Panc1 (cell line): ENCODE measurements at regions not wholly inside any gene's neighbourhood (a gene's known extent, or its start where the extent isn't known, plus 50 kb on each side); places are given as distances from the start of the nearest gene placed in this dataset.

Experiments
- ATAC-seq: fragments of 200-7000 bp; cut with Tn5 transposase; 2 replicates; pipeline ENCODE4 v1.9.1; 2020; ENCODE audit warnings: mild to moderate bottlenecking, moderate library complexity
- BruUV-seq: library from RNA; stranded (reverse); fragments of 400-500 nt; replicated peaks from 2 replicates; lab custom pipeline; 2021; lab: Mats Ljungman, UMichigan
- CTCF ChIA-PET: fragments of 300-600 bp; sonication (Branson Sonifier 250); formaldehyde crosslinking; loops from one replicate; lab custom pipeline; 2022; ENCODE audit warnings: antibody characterized with exemption; lab: Charles Lee
- POLR2A ChIA-PET: fragments of 300-600 bp; sonication (Branson Sonifier 250); formaldehyde crosslinking; loops from one replicate; lab custom pipeline; 2022; ENCODE audit warnings: antibody characterized with exemption; lab: Charles Lee
- DNase-seq: peaks from one replicate; pipeline ENCODE4 v3.0.0-alpha.2; 2010; ENCODE audit warnings: low read depth, low spot score
- H3K27ac ChIP-seq: 2 replicates; pipeline ENCODE4 v1.5.1; 2011; ENCODE audit warnings: mild to moderate bottlenecking, low read length, inconsistent platforms
- H3K27me3 ChIP-seq: fragments of 200-500 bp; sonication (Bioruptor generic); 2 replicates; pipeline ENCODE4 v1.6.0; 2014; ENCODE audit warnings: low read length, inconsistent platforms; ENCODE audit not compliant: control insufficient read depth, insufficient read depth
- H3K36me3 ChIP-seq: fragments of 200-500 bp; sonication (Bioruptor generic); 2 replicates; pipeline ENCODE4 v1.5.1; 2014; ENCODE audit warnings: inconsistent platforms, mild to moderate bottlenecking, low read length, moderate library complexity; ENCODE audit not compliant: control insufficient read depth, insufficient read depth
- H3K4me1 ChIP-seq: 2 replicates; pipeline ENCODE4 v1.5.1; 2011; ENCODE audit warnings: inconsistent platforms, mild to moderate bottlenecking, low read length, moderate library complexity; ENCODE audit not compliant: control insufficient read depth, insufficient read depth
- H3K4me3 ChIP-seq, 2 experiments: 2 replicates each; pipeline ENCODE4 v1.5.1; 2011 to 2012; ENCODE audit warnings: low read depth in 2 of 2, low read length in 2 of 2, mild to moderate bottlenecking in 2 of 2, inconsistent platforms in 1 of 2, moderate library complexity in 1 of 2
- H3K9me3 ChIP-seq: fragments of 200-500 bp; sonication (Bioruptor generic); 2 replicates; pipeline ENCODE4 v1.5.1; 2014; ENCODE audit warnings: low read depth, mild to moderate bottlenecking, inconsistent platforms, low read length, moderate library complexity; ENCODE audit not compliant: control insufficient read depth, insufficient read depth
- POLR2AphosphoS5 ChIP-seq: IDR thresholded peaks from 2 replicates; pipeline ENCODE4 v1.6.1; 2012; ENCODE audit warnings: mild to moderate bottlenecking, low read depth, low read length, moderate library complexity
- SIN3A ChIP-seq: IDR thresholded peaks from 2 replicates; pipeline ENCODE4 v1.6.1; 2012; ENCODE audit warnings: low read depth, mild to moderate bottlenecking, low read length, moderate library complexity, borderline replicate concordance; ENCODE audit not compliant: insufficient read depth
- TCF7L2 ChIP-seq: IDR thresholded peaks from 2 replicates; pipeline ENCODE4 v1.6.1; 2011; ENCODE audit warnings: mild to moderate bottlenecking, low read depth, low read length, inconsistent platforms
- in situ Hi-C: cut with HindIII; loops from 2 replicates; pipeline ENCODE4 v1.10.0; 2016; ENCODE audit warnings: low sequenced_read_pairs, low pct_unique_long_range_greater_than_20kb
- intact Hi-C: fragments of 100-400 bp; cut with micrococcal nuclease; formaldehyde crosslinking; loops from one replicate; pipeline ENCODE4 v1.10.0; 2022; ENCODE audit not compliant: unreplicated experiment
- TF ChIP-seq, protein P1 (sequence below): fragments of 450-650 bp; IDR thresholded peaks from 2 replicates; pipeline ENCODE4 v1.5.1; 2017; ENCODE audit warnings: mild to moderate bottlenecking
- TF ChIP-seq, protein P2 (sequence below), 2 experiments: IDR thresholded peaks; 2 replicates each; pipeline ENCODE4 v1.6.1; 2011 to 2012; ENCODE audit warnings: low read depth in 2 of 2, control low read depth in 1 of 2, low read length in 1 of 2, mild to moderate bottlenecking in 1 of 2, moderate library complexity in 1 of 2; ENCODE audit not compliant: insufficient read depth in 1 of 2

DNA sequence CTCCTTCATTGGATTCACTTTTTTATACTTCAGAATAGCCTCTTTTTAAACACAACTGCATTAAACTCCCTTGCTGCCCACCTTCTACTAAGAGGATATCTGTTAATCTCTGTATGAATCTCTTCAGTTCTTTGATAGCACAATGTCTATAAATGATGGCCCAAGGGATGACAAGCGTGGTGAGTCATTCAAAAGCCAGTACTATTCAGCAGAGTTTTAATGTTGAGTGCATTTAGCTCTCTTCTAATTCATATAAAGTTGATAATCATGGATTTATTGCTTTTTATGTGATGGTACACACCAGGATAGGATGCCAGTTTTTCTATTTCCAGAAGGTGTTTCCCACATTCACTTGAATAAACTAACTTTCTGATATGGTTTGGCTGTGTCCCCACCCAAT lies 57.4 kb upstream of the HECTD2 start:
- ChIA-PET POLR2A (no interaction called here), CTCF (no interaction called here)
- DNase-seq = no peak
- no peaks in the 10 kb centered on the region for H3K4me1 ChIP-seq
- intact Hi-C loops = no loop called here
- H3K27ac ChIP-seq = no peak overlapping the region
- no TSS peak for BruUV-seq
- no peaks in the 10 kb centered on the region for H3K9me3 ChIP-seq
- in situ Hi-C loops = no loop called here
- TF ChIP-seq, protein P1, sequence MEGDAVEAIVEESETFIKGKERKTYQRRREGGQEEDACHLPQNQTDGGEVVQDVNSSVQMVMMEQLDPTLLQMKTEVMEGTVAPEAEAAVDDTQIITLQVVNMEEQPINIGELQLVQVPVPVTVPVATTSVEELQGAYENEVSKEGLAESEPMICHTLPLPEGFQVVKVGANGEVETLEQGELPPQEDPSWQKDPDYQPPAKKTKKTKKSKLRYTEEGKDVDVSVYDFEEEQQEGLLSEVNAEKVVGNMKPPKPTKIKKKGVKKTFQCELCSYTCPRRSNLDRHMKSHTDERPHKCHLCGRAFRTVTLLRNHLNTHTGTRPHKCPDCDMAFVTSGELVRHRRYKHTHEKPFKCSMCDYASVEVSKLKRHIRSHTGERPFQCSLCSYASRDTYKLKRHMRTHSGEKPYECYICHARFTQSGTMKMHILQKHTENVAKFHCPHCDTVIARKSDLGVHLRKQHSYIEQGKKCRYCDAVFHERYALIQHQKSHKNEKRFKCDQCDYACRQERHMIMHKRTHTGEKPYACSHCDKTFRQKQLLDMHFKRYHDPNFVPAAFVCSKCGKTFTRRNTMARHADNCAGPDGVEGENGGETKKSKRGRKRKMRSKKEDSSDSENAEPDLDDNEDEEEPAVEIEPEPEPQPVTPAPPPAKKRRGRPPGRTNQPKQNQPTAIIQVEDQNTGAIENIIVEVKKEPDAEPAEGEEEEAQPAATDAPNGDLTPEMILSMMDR = no peak
- no peak for TF ChIP-seq POLR2AphosphoS5
- TF ChIP-seq, protein P2, sequence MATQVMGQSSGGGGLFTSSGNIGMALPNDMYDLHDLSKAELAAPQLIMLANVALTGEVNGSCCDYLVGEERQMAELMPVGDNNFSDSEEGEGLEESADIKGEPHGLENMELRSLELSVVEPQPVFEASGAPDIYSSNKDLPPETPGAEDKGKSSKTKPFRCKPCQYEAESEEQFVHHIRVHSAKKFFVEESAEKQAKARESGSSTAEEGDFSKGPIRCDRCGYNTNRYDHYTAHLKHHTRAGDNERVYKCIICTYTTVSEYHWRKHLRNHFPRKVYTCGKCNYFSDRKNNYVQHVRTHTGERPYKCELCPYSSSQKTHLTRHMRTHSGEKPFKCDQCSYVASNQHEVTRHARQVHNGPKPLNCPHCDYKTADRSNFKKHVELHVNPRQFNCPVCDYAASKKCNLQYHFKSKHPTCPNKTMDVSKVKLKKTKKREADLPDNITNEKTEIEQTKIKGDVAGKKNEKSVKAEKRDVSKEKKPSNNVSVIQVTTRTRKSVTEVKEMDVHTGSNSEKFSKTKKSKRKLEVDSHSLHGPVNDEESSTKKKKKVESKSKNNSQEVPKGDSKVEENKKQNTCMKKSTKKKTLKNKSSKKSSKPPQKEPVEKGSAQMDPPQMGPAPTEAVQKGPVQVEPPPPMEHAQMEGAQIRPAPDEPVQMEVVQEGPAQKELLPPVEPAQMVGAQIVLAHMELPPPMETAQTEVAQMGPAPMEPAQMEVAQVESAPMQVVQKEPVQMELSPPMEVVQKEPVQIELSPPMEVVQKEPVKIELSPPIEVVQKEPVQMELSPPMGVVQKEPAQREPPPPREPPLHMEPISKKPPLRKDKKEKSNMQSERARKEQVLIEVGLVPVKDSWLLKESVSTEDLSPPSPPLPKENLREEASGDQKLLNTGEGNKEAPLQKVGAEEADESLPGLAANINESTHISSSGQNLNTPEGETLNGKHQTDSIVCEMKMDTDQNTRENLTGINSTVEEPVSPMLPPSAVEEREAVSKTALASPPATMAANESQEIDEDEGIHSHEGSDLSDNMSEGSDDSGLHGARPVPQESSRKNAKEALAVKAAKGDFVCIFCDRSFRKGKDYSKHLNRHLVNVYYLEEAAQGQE (IDR thresholded peaks at IDR 0.05; ENCODE audit: insufficient read depth in 1 of 2, low read depth in 2 of 2, low read length in 1 of 2) = no peak
- H3K36me3 ChIP-seq = no peaks in the 10 kb centered on the region
- ATAC-seq = no peak
- H3K27me3 ChIP-seq = no peaks in the 10 kb centered on the region
- no peak overlapping the region for H3K4me3 ChIP-seq

DNA sequence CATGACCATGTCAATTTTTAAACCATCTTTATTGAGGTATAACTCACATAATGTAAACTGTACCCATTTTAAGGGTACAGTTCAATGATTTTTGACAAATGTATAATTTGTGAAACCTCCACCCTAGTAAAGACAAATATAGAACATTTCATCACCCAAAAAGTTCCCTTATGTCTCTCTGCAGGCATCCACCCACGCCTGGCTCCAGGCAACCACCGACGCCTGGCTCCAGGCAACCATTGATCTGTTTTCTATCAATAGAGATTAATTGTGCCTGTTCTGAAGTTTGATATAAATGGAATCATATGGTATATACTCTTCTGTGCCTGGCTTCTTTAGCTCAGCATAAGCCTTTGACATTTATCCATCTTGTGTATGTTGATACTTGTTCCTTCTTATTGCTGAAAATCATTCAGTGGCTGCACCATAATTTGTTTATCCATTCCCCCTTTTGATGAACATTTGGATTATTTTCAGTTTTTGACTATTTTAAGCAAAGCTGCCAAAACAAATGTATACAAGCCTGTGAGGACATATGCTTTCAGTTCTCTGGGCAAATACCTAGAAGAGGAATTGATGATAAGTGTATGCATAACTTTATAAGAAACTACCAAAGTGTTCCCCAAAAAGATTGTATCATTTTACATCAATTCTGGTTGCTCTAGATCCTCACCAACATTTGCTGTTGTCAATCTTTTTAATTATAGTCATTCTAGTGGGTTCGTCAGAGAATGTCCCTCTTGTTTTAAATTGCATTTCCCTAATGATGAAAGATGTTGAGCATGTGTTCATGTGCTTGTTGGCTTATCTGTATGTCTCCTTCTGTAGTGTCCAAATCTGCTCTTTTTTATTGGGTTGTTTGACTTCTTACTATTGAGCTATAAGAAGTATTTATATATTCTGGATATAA lies 55.7 kb upstream of the HECTD2 start:
- H3K27me3 ChIP-seq = peaks cover 5% of the 10 kb centered on the region
- ATAC-seq (no peak), DNase-seq (no peak)
- ChIA-PET CTCF (no interaction called here), POLR2A (no interaction called here)
- BruUV-seq = no TSS peak
- H3K36me3 ChIP-seq = no peaks in the 10 kb centered on the region
- no peaks in the 10 kb centered on the region for H3K4me1 ChIP-seq
- H3K27ac ChIP-seq = no peak overlapping the region
- no peak overlapping the region for H3K4me3 ChIP-seq
- intact Hi-C loops = no loop called here
- in situ Hi-C loops = no loop called here
- TF ChIP-seq POLR2AphosphoS5 (no peak), TCF7L2 (no peak)
- H3K9me3 ChIP-seq = no peaks in the 10 kb centered on the region

DNA sequence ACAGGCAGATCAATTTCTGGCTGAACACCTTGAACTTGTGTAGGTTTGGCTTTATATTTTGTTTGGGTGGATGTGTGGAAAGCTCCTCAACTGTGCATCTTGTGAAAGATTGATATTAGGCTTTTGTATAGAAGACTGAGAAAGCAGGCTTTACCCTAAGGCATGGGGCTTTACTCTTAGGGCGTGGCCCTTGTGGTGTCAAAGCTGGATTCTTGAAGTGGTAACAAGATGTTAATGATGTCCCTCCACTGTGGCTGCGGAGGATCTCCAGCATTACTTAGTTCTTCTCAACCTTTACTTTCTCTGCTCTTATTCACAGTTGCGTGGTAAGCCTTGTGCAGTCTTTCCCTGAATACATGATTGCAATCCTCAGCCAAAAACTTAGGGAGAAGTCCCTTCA lies 54.1 kb upstream of the HECTD2 start:
- DNase-seq (no peak), ATAC-seq (no peak)
- Histone ChIP-seq H3K36me3 (no peaks in the 10 kb centered on the region), H3K4me1 (no peaks in the 10 kb centered on the region), H3K4me3 (no peak overlapping the region), H3K9me3 (no peaks in the 10 kb centered on the region), H3K27me3 (peaks cover 14% of the 10 kb centered on the region), H3K27ac (no peak overlapping the region)
- ChIA-PET POLR2A (no interaction called here), CTCF (interaction anchor here (0.8 kb wide), 1 partner anchor 20 kb away, joined by 3 read pairs; no protein-coding TSS in a partner anchor)
- no TSS peak for BruUV-seq
- intact Hi-C loops = no loop called here
- TF ChIP-seq, protein P1 = no peak
- TF ChIP-seq SIN3A = no peak
- TF ChIP-seq, protein P2 (IDR thresholded peaks at IDR 0.05; ENCODE audit: insufficient read depth in 1 of 2, low read depth in 2 of 2, low read length in 1 of 2) = no peak
- TF ChIP-seq TCF7L2 = no peak
- no peak for TF ChIP-seq POLR2AphosphoS5
- in situ Hi-C loops = no loop called here
